IMR-90 (cell line): ENCODE measurements at regions not wholly inside any gene's neighbourhood (a gene's known extent, or its start where the extent isn't known, plus 50 kb on each side); places are given as distances from the start of the nearest gene placed in this dataset.

ENCODE experiments used
- ATAC-seq: fragments of 200-7000 bp; cut with Tn5 transposase; 2 replicates; pipeline ENCODE4 v1.9.1; 2020; ENCODE audit warnings: low read depth, mild to moderate bottlenecking, moderate library complexity
- BruUV-seq: library from RNA; stranded (reverse); fragments of 400-500 nt; replicated peaks from 2 replicates; lab custom pipeline; 2021; lab: Mats Ljungman, UMichigan
- CTCF ChIA-PET: fragments of 300-600 bp; formaldehyde crosslinking; extraction: SDS; loops from one replicate; lab custom pipeline; 2021; ENCODE audit warnings: antibody characterized with exemption; lab: Yijun Ruan, JAX
- POLR2A ChIA-PET: fragments of 300-600 bp; sonication (Branson Sonifier 250); formaldehyde crosslinking; loops from one replicate; lab custom pipeline; 2022; ENCODE audit warnings: antibody characterized with exemption; ENCODE audit not compliant: unreplicated experiment; lab: Charles Lee
- DNase-seq: peaks from one replicate; pipeline ENCODE4 v3.0.0; 2013
- H2AFZ ChIP-seq: replicated peaks from 2 replicates; pipeline ENCODE3; 2013; ENCODE audit warnings: low read length, mild to moderate bottlenecking; ENCODE audit not compliant: poor library complexity
- H2AK5ac ChIP-seq: 2 replicates; pipeline ENCODE4 v1.6.1; 2013; ENCODE audit warnings: low read depth, low read length, inconsistent platforms
- H2AK9ac ChIP-seq: replicated peaks from 2 replicates; pipeline ENCODE3; 2013; ENCODE audit warnings: mild to moderate bottlenecking, low read depth, low read length, moderate library complexity; ENCODE audit not compliant: poor library complexity
- H2BK120ac ChIP-seq: 2 replicates; pipeline ENCODE4 v1.6.1; 2013; ENCODE audit warnings: low read depth, low read length, inconsistent platforms
- H2BK15ac ChIP-seq: 3 replicates; pipeline ENCODE4 v1.6.1; 2013; ENCODE audit warnings: low read depth, low read length, inconsistent platforms
- H2BK20ac ChIP-seq: 2 replicates; pipeline ENCODE4 v1.6.1; 2013; ENCODE audit warnings: low read depth, mild to moderate bottlenecking, inconsistent platforms, low read length, moderate library complexity
- H2BK5ac ChIP-seq: 2 replicates; pipeline ENCODE4 v1.6.1; 2013; ENCODE audit warnings: mild to moderate bottlenecking, low read depth, low read length, inconsistent platforms; ENCODE audit not compliant: poor library complexity, severe bottlenecking
- H3K14ac ChIP-seq: replicated peaks from 2 replicates; pipeline ENCODE4 v1.6.1; 2013; ENCODE audit warnings: low read depth, low read length, inconsistent platforms
- H3K18ac ChIP-seq: 2 replicates; pipeline ENCODE4 v1.6.1; 2013; ENCODE audit warnings: low read depth, low read length, control low read depth
- H3K23ac ChIP-seq: 2 replicates; pipeline ENCODE4 v1.6.1; 2013; ENCODE audit warnings: low read depth, low read length, inconsistent platforms
- H3K27ac ChIP-seq: 2 replicates; pipeline ENCODE4 v1.5.1; 2013; ENCODE audit warnings: mild to moderate bottlenecking, control low read depth, low read length; ENCODE audit not compliant: insufficient read depth
- H3K27me3 ChIP-seq: 2 replicates; pipeline ENCODE4 v1.6.1; 2013; ENCODE audit warnings: low read length; ENCODE audit not compliant: control insufficient read depth, insufficient read depth
- H3K36me3 ChIP-seq: 2 replicates; pipeline ENCODE4 v1.6.1; 2013; ENCODE audit warnings: low read length, mixed read lengths; ENCODE audit not compliant: control insufficient read depth, insufficient read depth
- H3K4ac ChIP-seq: 2 replicates; pipeline ENCODE4 v1.6.1; 2013; ENCODE audit warnings: low read depth, low read length, inconsistent platforms
- H3K4me1 ChIP-seq: 2 replicates; pipeline ENCODE4 v1.6.1; 2013; ENCODE audit warnings: low read length, mixed read lengths; ENCODE audit not compliant: control insufficient read depth, insufficient read depth
- H3K4me2 ChIP-seq: 2 replicates; pipeline ENCODE4 v1.6.1; 2013; ENCODE audit warnings: low read depth, mild to moderate bottlenecking, control low read depth, low read length, moderate library complexity
- H3K4me3 ChIP-seq: 2 replicates; pipeline ENCODE4 v1.5.1; 2013; ENCODE audit warnings: low read depth, mild to moderate bottlenecking, control low read depth, low read length, moderate library complexity; ENCODE audit not compliant: insufficient read depth
- H3K56ac ChIP-seq: 2 replicates; pipeline ENCODE4 v1.6.1; 2013; ENCODE audit warnings: low read length, inconsistent platforms; ENCODE audit not compliant: insufficient read depth; ENCODE audit errors: extremely low read depth
- H3K79me1 ChIP-seq, 2 experiments: 2 replicates each; pipeline ENCODE4 v1.6.1; 2013; ENCODE audit warnings: low read length in 2 of 2, inconsistent platforms in 1 of 2, low read depth in 1 of 2
- H3K9ac ChIP-seq: 2 replicates; pipeline ENCODE4 v1.6.1; 2013; ENCODE audit warnings: low read depth, low read length, control low read depth
- H3K9me1 ChIP-seq: 2 replicates; pipeline ENCODE4 v1.6.1; 2013; ENCODE audit warnings: low read length, inconsistent platforms; ENCODE audit not compliant: insufficient read depth
- H3K9me3 ChIP-seq: 2 replicates; pipeline ENCODE4 v1.6.1; 2013; ENCODE audit warnings: low read length; ENCODE audit not compliant: control insufficient read depth, insufficient read depth
- H4K20me1 ChIP-seq: 2 replicates; pipeline ENCODE4 v1.6.1; 2013; ENCODE audit warnings: low read length, inconsistent platforms; ENCODE audit not compliant: insufficient read depth
- H4K5ac ChIP-seq: 2 replicates; pipeline ENCODE4 v1.6.1; 2013; ENCODE audit warnings: mild to moderate bottlenecking, low read depth, low read length, control low read depth
- H4K8ac ChIP-seq, 2 experiments: 2 replicates each; pipeline ENCODE4 v1.6.1; 2013; ENCODE audit warnings: low read depth in 2 of 2, low read length in 2 of 2, control low read depth in 1 of 2, inconsistent platforms in 1 of 2
- H4K91ac ChIP-seq: 2 replicates; pipeline ENCODE4 v1.6.1; 2013; ENCODE audit warnings: low read depth, low read length, inconsistent platforms; ENCODE audit not compliant: insufficient read depth
- CHD1 ChIP-seq: IDR thresholded peaks from 2 replicates; pipeline ENCODE4 v1.6.1; 2012; ENCODE audit warnings: low read depth, low read length, improper control_type of control experiment
- CTCF ChIP-seq: conservative IDR thresholded peaks from 2 replicates; pipeline ENCODE4 v1.5.1; 2012; ENCODE audit warnings: mild to moderate bottlenecking, low read depth, low read length, improper control_type of control experiment
- RAD21 ChIP-seq: IDR thresholded peaks from 2 replicates; pipeline ENCODE4 v1.6.1; 2012; ENCODE audit warnings: low read length, improper control_type of control experiment
- SMC3 ChIP-seq: fragments of 150-350 bp; IDR thresholded peaks from 2 replicates; pipeline ENCODE4 v1.6.1; 2016; ENCODE audit warnings: low read depth, mild to moderate bottlenecking, antibody characterized with exemption, low read length, moderate library complexity
- WGBS, 2 experiments: methylation state at CpG; one replicate each; pipeline versions ENCODE4 v1.1.5 to v1.1.7; 2013; ENCODE audit warnings: missing lambda C conversion rate in 2 of 2; ENCODE audit not compliant: insufficient read length in 1 of 2; ENCODE audit errors: extremely low coverage in 2 of 2; 5-methylcytosine and 5-hydroxymethylcytosine counted together
- dilution Hi-C: fragments of 300-500 bp; cut with HindIII; formaldehyde crosslinking; loops from one replicate; pipeline ENCODE4 v1.14.3; 2018; ENCODE audit warnings: low sequenced_read_pairs; ENCODE audit not compliant: unreplicated experiment
- in situ Hi-C: fragments of 300-500 bp; cut with MboI; formaldehyde crosslinking; loops from 3 replicates; pipeline ENCODE4 v1.14.3; 2019; ENCODE audit warnings: low sequenced_read_pairs, inconsistent platforms, mixed read lengths
- intact Hi-C: fragments of 100-400 bp; cut with micrococcal nuclease; formaldehyde crosslinking; loops from 2 replicates; pipeline ENCODE4 v1.10.0; 2022

DNA sequence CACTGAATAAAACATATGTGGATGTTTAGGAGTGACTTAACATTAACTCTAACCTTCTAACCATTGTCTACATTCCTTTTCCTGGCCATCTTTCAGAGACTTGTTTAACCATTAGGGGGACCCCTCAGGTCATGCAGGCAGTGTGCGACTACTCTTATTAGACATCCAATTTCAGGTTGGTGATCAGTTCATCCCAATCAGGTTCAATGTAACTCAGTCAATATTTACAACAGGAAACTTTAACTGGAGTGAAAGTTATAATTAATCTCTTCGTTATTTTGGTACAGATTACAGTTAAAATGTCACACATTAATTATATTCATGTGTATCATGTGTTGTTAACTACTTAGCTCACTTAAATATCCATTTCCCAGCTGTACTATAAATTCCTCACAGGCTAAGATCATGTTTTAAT lies 68.8 kb upstream of the RGS1 start:
- Histone ChIP-seq H2BK5ac (no peak overlapping the region), H3K4me1 (no peaks in the 10 kb centered on the region), H3K4ac (no peak overlapping the region), H3K18ac (no peak overlapping the region), H3K36me3 (no peaks in the 10 kb centered on the region), H3K9me3 (no peaks in the 10 kb centered on the region), H3K9me1 (no peaks in the 10 kb centered on the region), H3K56ac (no peak overlapping the region), H3K23ac (no peak overlapping the region), H2AK5ac (no peak overlapping the region), H4K91ac (no peak overlapping the region), H3K4me3 (no peak overlapping the region), H2BK120ac (no peak overlapping the region), H3K14ac (no peak overlapping the region), H4K5ac (no peak overlapping the region), H3K9ac (no peak overlapping the region), H2AK9ac (no peak overlapping the region), H4K8ac (no peak overlapping the region), H2AFZ (no peak overlapping the region), H3K27me3 (no peaks in the 10 kb centered on the region), H2BK15ac (no peak overlapping the region), H3K27ac (no peak overlapping the region), H3K79me1 (no peaks in the 10 kb centered on the region), H4K20me1 (no peaks in the 10 kb centered on the region), H2BK20ac (no peak overlapping the region), H3K4me2 (no peak overlapping the region)
- TF ChIP-seq SMC3 (peak; percentile 44), CTCF (peak; percentile 45), CHD1 (no peak), RAD21 (peak; percentile 57)
- ChIA-PET CTCF (interaction anchor here (0.7 to 1.4 kb wide), 6 partner anchors 15 to 1203 kb away, joined by 3 to 5 read pairs (median 4); no protein-coding TSS in a partner anchor), POLR2A (no interaction called here)
- ATAC-seq: 0 out of 2 replicates have a peak, but pooled peaks have one; percentile 27
- intact Hi-C loops (no loop called here), dilution Hi-C loops (no loop called here), in situ Hi-C loops (no loop called here)
- BruUV-seq: no TSS peak
- peak; percentile 43 for DNase-seq
- WGBS, 2 experiments: no CpG with 5 or more reads among the region's 2 CpGs
